Mesothelial cell of epicardium (in vitro differentiated cells): ENCODE measurements at regions not wholly inside any gene's neighbourhood (a gene's known extent, or its start where the extent isn't known, plus 50 kb on each side); places are given as distances from the start of the nearest gene placed in this dataset.

ENCODE experiments used
- DNase-seq, 2 experiments: peaks; one replicate each; pipeline ENCODE4 v3.0.0; 2021; ENCODE audit warnings: low spot score in 2 of 2; ENCODE audit not compliant: unreplicated experiment in 2 of 2
- H3K27ac Mint-ChIP-seq: 2 replicates; pipeline ENCODE4 v1.8.0; 2021; ENCODE audit warnings: mixed read lengths
- H3K27me3 Mint-ChIP-seq: 2 replicates; pipeline ENCODE4 v1.8.0; 2021; ENCODE audit warnings: low read depth, mixed read lengths
- H3K36me3 Mint-ChIP-seq: 2 replicates; pipeline ENCODE4 v1.8.0; 2021; ENCODE audit warnings: mixed read lengths
- H3K4me1 Mint-ChIP-seq: 2 replicates; pipeline ENCODE4 v1.8.0; 2021; ENCODE audit warnings: mixed read lengths
- H3K4me3 Mint-ChIP-seq: 2 replicates; pipeline ENCODE4 v1.8.0; 2021; ENCODE audit warnings: mild to moderate bottlenecking, moderate library complexity, mixed read lengths
- H3K9me3 Mint-ChIP-seq: 2 replicates; pipeline ENCODE4 v1.8.0; 2021; ENCODE audit warnings: mixed read lengths
- TF ChIP-seq, protein P1 (sequence below): fragments of 200-600 bp; sonication (generic); IDR thresholded peaks from one replicate; pipeline ENCODE4 v1.5.0; 2021; ENCODE audit warnings: antibody characterized with exemption; ENCODE audit not compliant: unreplicated experiment

DNA sequence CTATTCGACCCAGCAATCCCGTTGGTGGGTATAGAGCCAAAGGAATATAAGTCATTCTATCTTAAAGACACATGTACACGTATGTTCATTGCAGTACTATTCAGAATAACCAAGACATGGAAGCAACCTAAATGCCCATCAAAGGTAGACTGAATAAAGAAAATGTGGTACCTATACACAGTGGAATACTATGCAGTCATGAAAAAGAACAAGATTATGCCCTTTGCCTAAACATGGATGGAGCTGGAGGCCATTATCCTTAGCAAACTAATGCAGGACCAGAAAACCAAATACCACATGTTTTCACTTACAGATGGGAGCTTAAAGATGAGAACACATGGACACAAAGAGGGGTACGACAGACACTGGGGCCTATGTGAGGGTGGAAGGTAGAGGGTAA is 845.3 kb downstream of the TYW1 start:
- DNase-seq: no peak
- TF ChIP-seq, protein P1, sequence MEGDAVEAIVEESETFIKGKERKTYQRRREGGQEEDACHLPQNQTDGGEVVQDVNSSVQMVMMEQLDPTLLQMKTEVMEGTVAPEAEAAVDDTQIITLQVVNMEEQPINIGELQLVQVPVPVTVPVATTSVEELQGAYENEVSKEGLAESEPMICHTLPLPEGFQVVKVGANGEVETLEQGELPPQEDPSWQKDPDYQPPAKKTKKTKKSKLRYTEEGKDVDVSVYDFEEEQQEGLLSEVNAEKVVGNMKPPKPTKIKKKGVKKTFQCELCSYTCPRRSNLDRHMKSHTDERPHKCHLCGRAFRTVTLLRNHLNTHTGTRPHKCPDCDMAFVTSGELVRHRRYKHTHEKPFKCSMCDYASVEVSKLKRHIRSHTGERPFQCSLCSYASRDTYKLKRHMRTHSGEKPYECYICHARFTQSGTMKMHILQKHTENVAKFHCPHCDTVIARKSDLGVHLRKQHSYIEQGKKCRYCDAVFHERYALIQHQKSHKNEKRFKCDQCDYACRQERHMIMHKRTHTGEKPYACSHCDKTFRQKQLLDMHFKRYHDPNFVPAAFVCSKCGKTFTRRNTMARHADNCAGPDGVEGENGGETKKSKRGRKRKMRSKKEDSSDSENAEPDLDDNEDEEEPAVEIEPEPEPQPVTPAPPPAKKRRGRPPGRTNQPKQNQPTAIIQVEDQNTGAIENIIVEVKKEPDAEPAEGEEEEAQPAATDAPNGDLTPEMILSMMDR: no peak
- no peak overlapping the region for H3K27ac Mint-ChIP-seq
- no peaks in the 10 kb centered on the region for H3K9me3 Mint-ChIP-seq
- H3K36me3 Mint-ChIP-seq: no peaks in the 10 kb centered on the region
- peaks cover 15% of the 10 kb centered on the region for H3K27me3 Mint-ChIP-seq
- H3K4me3 Mint-ChIP-seq: no peak overlapping the region
- peaks cover 2% of the 10 kb centered on the region for H3K4me1 Mint-ChIP-seq

DNA sequence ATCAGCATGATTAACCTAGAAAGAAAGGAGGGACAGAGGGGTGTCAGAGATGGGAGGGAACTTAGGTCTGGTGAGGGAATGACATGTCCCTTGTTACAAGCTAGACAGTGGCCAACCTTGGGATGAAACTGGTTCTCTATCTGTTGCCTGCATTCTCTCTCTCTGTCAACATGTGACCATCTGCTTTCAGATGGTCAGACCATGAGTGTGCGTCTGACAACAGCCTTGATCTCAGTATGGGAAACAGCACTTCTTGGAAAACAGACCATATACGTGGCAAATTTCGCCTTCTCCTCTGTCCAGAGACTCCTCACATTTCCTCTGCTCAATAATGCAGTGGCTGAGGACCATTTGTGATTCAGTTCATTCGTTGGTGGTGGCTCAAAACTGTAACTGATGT is 845.9 kb downstream of the TYW1 start:
- H3K9me3 Mint-ChIP-seq: no peaks in the 10 kb centered on the region
- no peak for DNase-seq
- H3K27ac Mint-ChIP-seq: no peak overlapping the region

DNA sequence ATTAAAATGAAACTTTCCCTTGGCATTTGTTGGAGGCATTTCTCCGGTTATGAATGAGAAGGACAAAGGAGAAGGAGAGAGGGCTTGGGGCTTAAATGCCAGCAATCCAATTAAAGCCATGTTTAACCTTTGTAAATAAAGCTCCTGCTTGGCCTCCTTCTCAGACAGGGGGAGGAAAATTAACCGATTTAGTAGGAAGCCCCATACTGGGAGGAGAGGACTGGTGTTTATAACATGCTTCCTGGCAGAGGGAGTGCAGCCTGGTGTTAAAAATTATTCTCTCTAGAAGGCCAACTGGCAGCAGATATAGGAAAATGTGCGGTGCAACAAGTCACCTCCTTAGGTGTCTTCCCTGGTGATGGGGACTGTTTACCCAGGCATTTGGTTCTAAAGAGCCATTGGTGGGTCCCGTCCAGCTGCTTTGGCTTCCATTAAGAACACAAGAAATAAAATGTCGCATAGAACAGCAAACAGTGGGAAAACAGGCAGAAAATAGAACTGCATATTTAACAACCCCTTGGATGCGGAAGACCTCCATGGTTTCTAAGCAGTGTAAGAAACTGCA is 846.5 kb downstream of the TYW1 start:
- H3K36me3 Mint-ChIP-seq: no peaks in the 10 kb centered on the region
- no peak for DNase-seq
- no peak overlapping the region for H3K27ac Mint-ChIP-seq
- no peaks in the 10 kb centered on the region for H3K9me3 Mint-ChIP-seq
- H3K4me1 Mint-ChIP-seq: peaks cover 4% of the 10 kb centered on the region
- H3K4me3 Mint-ChIP-seq: no peak overlapping the region
- H3K27me3 Mint-ChIP-seq: peaks cover 27% of the 10 kb centered on the region
- TF ChIP-seq, protein P1: no peak

More for the DNA sequence above, 845.9 kb downstream of the TYW1 start:
- TF ChIP-seq, protein P1: no peak
- Mint-ChIP-seq H3K4me3 (no peak overlapping the region), H3K36me3 (no peaks in the 10 kb centered on the region), H3K27me3 (peaks cover 22% of the 10 kb centered on the region), H3K4me1 (peaks cover 4% of the 10 kb centered on the region)

DNA sequence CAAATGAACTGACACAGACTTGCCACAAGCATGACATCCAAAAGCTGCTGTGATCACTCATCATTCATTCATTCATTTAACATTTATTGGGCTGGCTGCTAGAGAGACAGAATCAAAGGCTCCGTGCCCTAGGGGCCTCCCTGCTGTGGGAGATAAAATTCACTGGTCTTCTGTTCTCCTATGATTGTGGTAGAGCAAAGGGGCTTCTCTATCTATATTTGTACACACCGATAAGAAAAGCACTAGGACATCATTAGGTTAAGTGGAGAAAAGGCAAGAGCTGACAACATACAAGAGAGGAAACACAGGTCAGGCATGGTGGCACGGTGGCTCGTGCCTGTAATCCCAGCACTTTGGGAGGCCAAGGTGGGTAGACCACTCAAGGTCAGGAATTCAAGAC is 847.0 kb downstream of the TYW1 start:
- H3K27me3 Mint-ChIP-seq: peaks cover 32% of the 10 kb centered on the region
- no peaks in the 10 kb centered on the region for H3K36me3 Mint-ChIP-seq
- H3K27ac Mint-ChIP-seq: no peak overlapping the region
- peaks cover 4% of the 10 kb centered on the region for H3K4me1 Mint-ChIP-seq
- H3K9me3 Mint-ChIP-seq: no peaks in the 10 kb centered on the region
- DNase-seq: no peak
- TF ChIP-seq, protein P1: no peak
- H3K4me3 Mint-ChIP-seq: no peak overlapping the region

DNA sequence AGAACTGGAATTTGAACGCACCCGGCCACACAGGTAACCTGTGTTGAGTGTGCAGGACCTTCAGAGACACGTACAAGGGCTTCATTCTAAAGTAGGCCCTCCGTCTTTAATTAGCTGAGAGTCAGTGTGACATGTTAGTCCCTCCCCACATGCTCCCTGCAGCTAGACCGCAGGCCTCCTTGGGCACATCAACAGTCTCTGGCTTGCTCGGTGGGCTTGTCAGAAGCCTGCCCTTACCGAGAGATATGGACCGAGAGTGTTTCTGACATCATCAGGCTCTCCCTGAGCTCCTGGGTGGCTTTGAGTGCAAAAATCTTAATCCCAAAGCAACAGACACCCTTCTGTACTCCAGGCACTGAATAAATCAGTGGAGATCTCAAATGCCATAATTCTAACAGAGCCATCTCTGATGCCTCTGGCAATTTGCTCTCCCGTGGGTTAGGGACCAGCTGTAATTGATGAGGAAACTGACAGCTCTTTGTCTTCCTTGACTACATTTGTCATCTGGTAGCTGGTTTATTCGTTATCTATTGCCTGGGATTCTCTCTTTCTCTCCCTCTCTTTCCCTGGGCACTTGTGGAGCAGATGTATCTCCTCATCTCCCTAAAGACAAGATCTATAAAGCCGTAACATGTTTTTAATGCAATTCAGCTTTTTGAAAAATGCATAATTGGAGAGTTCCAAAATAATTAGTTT is 850.6 kb downstream of the TYW1 start:
- no peak overlapping the region for H3K27ac Mint-ChIP-seq
- no peak overlapping the region for H3K4me3 Mint-ChIP-seq
- peaks cover 4% of the 10 kb centered on the region for H3K4me1 Mint-ChIP-seq
- TF ChIP-seq, protein P1: no peak
- no peaks in the 10 kb centered on the region for H3K36me3 Mint-ChIP-seq
- H3K27me3 Mint-ChIP-seq: peaks cover 55% of the 10 kb centered on the region
- H3K9me3 Mint-ChIP-seq: peaks cover 6% of the 10 kb centered on the region
- DNase-seq: no peak
